ENCODE measurements at regions not wholly inside any gene's neighbourhood (a gene's known extent, or its start where the extent isn't known, plus 50 kb on each side); places are given as distances from the start of the nearest gene placed in this dataset.

- Histone ChIP-seq H3K36me3 (ENCODE audit: control insufficient read depth, insufficient read depth, low read length) (no peaks in the 10 kb centered on the region), H3K27ac (ENCODE audit: insufficient read depth, low read length, poor library complexity, severe bottlenecking) (no peak overlapping the region), H3K4me1 (ENCODE audit: control insufficient read depth, insufficient read depth, low read length, poor library complexity, severe bottlenecking) (no peaks in the 10 kb centered on the region), H3K27me3 (replicated peaks; ENCODE audit: control insufficient read depth, insufficient read depth, low read length, poor library complexity, severe bottlenecking) (no peaks in the 10 kb centered on the region), H3K4me3 (ENCODE audit: insufficient read depth, low read depth, low read length, poor library complexity, severe bottlenecking) (no peak overlapping the region), H3K9me3 (ENCODE audit: control insufficient read depth, low read length) (no peaks in the 10 kb centered on the region)
- no peak for DNase-seq
These were observed 265.1 kb upstream of the MAD2L1 start for GRCh38 chr4:120331486-120332370.

- no peak overlapping the region for H3K27ac ChIP-seq (ENCODE audit: insufficient read depth, low read length, poor library complexity, severe bottlenecking)
- H3K4me1 ChIP-seq (ENCODE audit: control insufficient read depth, insufficient read depth, low read length, poor library complexity, severe bottlenecking): no peaks in the 10 kb centered on the region
- no peak for DNase-seq
- no peaks in the 10 kb centered on the region for H3K27me3 ChIP-seq (replicated peaks; ENCODE audit: control insufficient read depth, insufficient read depth, low read length, poor library complexity, severe bottlenecking)
- no peaks in the 10 kb centered on the region for H3K9me3 ChIP-seq (ENCODE audit: control insufficient read depth, low read length)
- H3K36me3 ChIP-seq (ENCODE audit: control insufficient read depth, insufficient read depth, low read length): no peaks in the 10 kb centered on the region
- no peak overlapping the region for H3K4me3 ChIP-seq (ENCODE audit: insufficient read depth, low read depth, low read length, poor library complexity, severe bottlenecking)
These were observed 262.7 kb upstream of the MAD2L1 start for GRCh38 chr4:120329386-120329785.

GRCh38 chr4:120327276-120327675, 260.6 kb upstream of the MAD2L1 start:
- Histone ChIP-seq H3K27me3 (replicated peaks; ENCODE audit: control insufficient read depth, insufficient read depth, low read length, poor library complexity, severe bottlenecking) (no peaks in the 10 kb centered on the region), H3K36me3 (ENCODE audit: control insufficient read depth, insufficient read depth, low read length) (no peaks in the 10 kb centered on the region), H3K9me3 (ENCODE audit: control insufficient read depth, low read length) (no peaks in the 10 kb centered on the region), H3K4me3 (ENCODE audit: insufficient read depth, low read depth, low read length, poor library complexity, severe bottlenecking) (no peak overlapping the region), H3K4me1 (ENCODE audit: control insufficient read depth, insufficient read depth, low read length, poor library complexity, severe bottlenecking) (no peaks in the 10 kb centered on the region), H3K27ac (ENCODE audit: insufficient read depth, low read length, poor library complexity, severe bottlenecking) (no peak overlapping the region)
- no peak for DNase-seq

- DNase-seq: no peak
- Histone ChIP-seq H3K4me1 (ENCODE audit: control insufficient read depth, insufficient read depth, low read length, poor library complexity, severe bottlenecking) (no peaks in the 10 kb centered on the region), H3K36me3 (ENCODE audit: control insufficient read depth, insufficient read depth, low read length) (no peaks in the 10 kb centered on the region), H3K9me3 (ENCODE audit: control insufficient read depth, low read length) (no peaks in the 10 kb centered on the region), H3K27ac (ENCODE audit: insufficient read depth, low read length, poor library complexity, severe bottlenecking) (no peak overlapping the region), H3K4me3 (ENCODE audit: insufficient read depth, low read depth, low read length, poor library complexity, severe bottlenecking) (no peak overlapping the region), H3K27me3 (replicated peaks; ENCODE audit: control insufficient read depth, insufficient read depth, low read length, poor library complexity, severe bottlenecking) (no peaks in the 10 kb centered on the region)
These were observed 252.6 kb upstream of the MAD2L1 start for GRCh38 chr4:120319046-120319767.

GRCh38 chr4:120318196-120318846, 251.7 kb upstream of the MAD2L1 start:
- Histone ChIP-seq H3K36me3 (ENCODE audit: control insufficient read depth, insufficient read depth, low read length) (no peaks in the 10 kb centered on the region), H3K4me3 (ENCODE audit: insufficient read depth, low read depth, low read length, poor library complexity, severe bottlenecking) (no peak overlapping the region), H3K9me3 (ENCODE audit: control insufficient read depth, low read length) (no peaks in the 10 kb centered on the region), H3K27me3 (replicated peaks; ENCODE audit: control insufficient read depth, insufficient read depth, low read length, poor library complexity, severe bottlenecking) (no peaks in the 10 kb centered on the region), H3K27ac (ENCODE audit: insufficient read depth, low read length, poor library complexity, severe bottlenecking) (no peak overlapping the region), H3K4me1 (ENCODE audit: control insufficient read depth, insufficient read depth, low read length, poor library complexity, severe bottlenecking) (no peaks in the 10 kb centered on the region)
- DNase-seq: no peak

- Histone ChIP-seq H3K9me3 (ENCODE audit: control insufficient read depth, low read length) (no peaks in the 10 kb centered on the region), H3K27me3 (replicated peaks; ENCODE audit: control insufficient read depth, insufficient read depth, low read length, poor library complexity, severe bottlenecking) (no peaks in the 10 kb centered on the region), H3K36me3 (ENCODE audit: control insufficient read depth, insufficient read depth, low read length) (no peaks in the 10 kb centered on the region), H3K27ac (ENCODE audit: insufficient read depth, low read length, poor library complexity, severe bottlenecking) (no peak overlapping the region), H3K4me1 (ENCODE audit: control insufficient read depth, insufficient read depth, low read length, poor library complexity, severe bottlenecking) (no peaks in the 10 kb centered on the region), H3K4me3 (ENCODE audit: insufficient read depth, low read depth, low read length, poor library complexity, severe bottlenecking) (no peak overlapping the region)
- DNase-seq: no peak
These were observed 251.1 kb upstream of the MAD2L1 start for GRCh38 chr4:120317713-120318112.

GRCh38 chr4:120316416-120316815, 249.8 kb upstream of the MAD2L1 start:
- no peak overlapping the region for H3K27ac ChIP-seq (ENCODE audit: insufficient read depth, low read length, poor library complexity, severe bottlenecking)
- H3K36me3 ChIP-seq (ENCODE audit: control insufficient read depth, insufficient read depth, low read length): no peaks in the 10 kb centered on the region
- DNase-seq: no peak
- no peaks in the 10 kb centered on the region for H3K9me3 ChIP-seq (ENCODE audit: control insufficient read depth, low read length)
- no peaks in the 10 kb centered on the region for H3K27me3 ChIP-seq (replicated peaks; ENCODE audit: control insufficient read depth, insufficient read depth, low read length, poor library complexity, severe bottlenecking)
- no peak overlapping the region for H3K4me3 ChIP-seq (ENCODE audit: insufficient read depth, low read depth, low read length, poor library complexity, severe bottlenecking)
- no peaks in the 10 kb centered on the region for H3K4me1 ChIP-seq (ENCODE audit: control insufficient read depth, insufficient read depth, low read length, poor library complexity, severe bottlenecking)

GRCh38 chr4:120314969-120315368, 248.3 kb upstream of the MAD2L1 start:
- no peak overlapping the region for H3K27ac ChIP-seq (ENCODE audit: insufficient read depth, low read length, poor library complexity, severe bottlenecking)
- H3K4me1 ChIP-seq (ENCODE audit: control insufficient read depth, insufficient read depth, low read length, poor library complexity, severe bottlenecking): no peaks in the 10 kb centered on the region
- no peaks in the 10 kb centered on the region for H3K27me3 ChIP-seq (replicated peaks; ENCODE audit: control insufficient read depth, insufficient read depth, low read length, poor library complexity, severe bottlenecking)
- H3K9me3 ChIP-seq (ENCODE audit: control insufficient read depth, low read length): no peaks in the 10 kb centered on the region
- no peak overlapping the region for H3K4me3 ChIP-seq (ENCODE audit: insufficient read depth, low read depth, low read length, poor library complexity, severe bottlenecking)
- no peaks in the 10 kb centered on the region for H3K36me3 ChIP-seq (ENCODE audit: control insufficient read depth, insufficient read depth, low read length)
- DNase-seq: no peak

GRCh38 chr4:120304801-120305200, 238.2 kb upstream of the MAD2L1 start:
- H3K4me3 ChIP-seq (ENCODE audit: insufficient read depth, low read depth, low read length, poor library complexity, severe bottlenecking): no peak overlapping the region
- H3K4me1 ChIP-seq (ENCODE audit: control insufficient read depth, insufficient read depth, low read length, poor library complexity, severe bottlenecking): no peaks in the 10 kb centered on the region
- H3K9me3 ChIP-seq (ENCODE audit: control insufficient read depth, low read length): no peaks in the 10 kb centered on the region
- H3K36me3 ChIP-seq (ENCODE audit: control insufficient read depth, insufficient read depth, low read length): no peaks in the 10 kb centered on the region
- H3K27me3 ChIP-seq (replicated peaks; ENCODE audit: control insufficient read depth, insufficient read depth, low read length, poor library complexity, severe bottlenecking): no peaks in the 10 kb centered on the region
- H3K27ac ChIP-seq (ENCODE audit: insufficient read depth, low read length, poor library complexity, severe bottlenecking): no peak overlapping the region
- DNase-seq: no peak

GRCh38 chr4:120299631-120300030, 233.0 kb upstream of the MAD2L1 start:
- H3K27ac ChIP-seq (ENCODE audit: insufficient read depth, low read length, poor library complexity, severe bottlenecking): no peak overlapping the region
- H3K27me3 ChIP-seq (replicated peaks; ENCODE audit: control insufficient read depth, insufficient read depth, low read length, poor library complexity, severe bottlenecking): no peaks in the 10 kb centered on the region
- H3K9me3 ChIP-seq (ENCODE audit: control insufficient read depth, low read length): no peaks in the 10 kb centered on the region
- no peaks in the 10 kb centered on the region for H3K36me3 ChIP-seq (ENCODE audit: control insufficient read depth, insufficient read depth, low read length)
- DNase-seq: no peak
- no peaks in the 10 kb centered on the region for H3K4me1 ChIP-seq (ENCODE audit: control insufficient read depth, insufficient read depth, low read length, poor library complexity, severe bottlenecking)
- no peak overlapping the region for H3K4me3 ChIP-seq (ENCODE audit: insufficient read depth, low read depth, low read length, poor library complexity, severe bottlenecking)
